ENCODE measurements at regions not wholly inside any gene's neighbourhood (a gene's known extent, or its start where the extent isn't known, plus 50 kb on each side); places are given as distances from the start of the nearest gene placed in this dataset.
"Not testable (repeated sequence)": the region's sequence is repeated elsewhere in the genome, so short reads cannot be mapped to it uniquely, and the experiment has no call there.

DNA sequence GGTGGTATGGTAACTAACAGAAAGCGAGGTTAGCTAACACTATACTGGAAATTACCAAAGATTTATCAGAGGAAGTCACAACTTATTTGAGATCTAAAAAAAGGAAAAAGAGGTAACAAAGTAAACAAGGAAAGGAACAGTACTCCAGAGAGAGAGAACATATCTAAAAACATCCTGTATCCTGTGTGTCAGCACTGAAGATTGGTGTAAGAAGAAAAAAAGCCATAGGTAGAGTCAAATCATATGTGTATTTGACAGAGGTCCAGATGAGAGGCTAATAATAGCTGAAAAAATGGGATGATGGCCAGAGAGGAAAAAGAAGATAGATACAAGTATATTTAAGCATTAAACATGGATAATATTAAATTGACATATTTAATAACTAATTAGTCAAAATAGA, 802.0 kb upstream of the FAM174A start:
- TF ChIP-seq CTCF, POLR2A (IDR thresholded peaks at IDR 0.05): not testable (repeated sequence)

Measured in esophagus squamous epithelium (tissue), 4 donors.